NCI-H1105 treated with DMSO at 0.1 percent for 48 hours (cell line): ENCODE measurements at regions not wholly inside any gene's neighbourhood (a gene's known extent, or its start where the extent isn't known, plus 50 kb on each side); places are given as distances from the start of the nearest gene placed in this dataset.
"Not testable (repeated sequence)": the region's sequence is repeated elsewhere in the genome, so short reads cannot be mapped to it uniquely, and the experiment has no call there.

Source experiments
- DNase-seq: peaks from one replicate; lab custom pipeline; 2025; lab: John Stamatoyannopoulos, UW

- no peak for DNase-seq
Observed at GRCh38 chrX:85808217-85808616, 239.1 kb downstream of the CHM start.

GRCh38 chrX:85772391-85772790 is 275.0 kb downstream of the CHM start:
- not testable (repeated sequence) for DNase-seq

- no peak for DNase-seq
Observed at GRCh38 chrX:85765651-85766050, 281.7 kb downstream of the CHM start.

- DNase-seq: not testable (repeated sequence)
Observed at GRCh38 chrX:85723025-85723424, 324.3 kb downstream of the CHM start.

GRCh38 chrX:85703233-85703632 is 323.8 kb upstream of the POF1B start:
- not testable (repeated sequence) for DNase-seq

- DNase-seq: no peak
Observed at GRCh38 chrX:85698921-85699320, 319.5 kb upstream of the POF1B start.

- DNase-seq: no peak
Observed at GRCh38 chrX:85685843-85686242, 306.4 kb upstream of the POF1B start.

- no peak for DNase-seq
Observed at GRCh38 chrX:85666471-85666870, 287.0 kb upstream of the POF1B start.

- not testable (repeated sequence) for DNase-seq
Observed at GRCh38 chrX:85663970-85664369, 284.5 kb upstream of the POF1B start.

GRCh38 chrX:85630901-85631300 is 251.4 kb upstream of the POF1B start:
- DNase-seq: no peak

- DNase-seq: peak; percentile 0
Observed at GRCh38 chrX:85627363-85627762, 247.9 kb upstream of the POF1B start.

- DNase-seq: no peak
Observed at GRCh38 chrX:85622635-85623034, 243.2 kb upstream of the POF1B start.

- DNase-seq: peak; percentile 0
Observed at GRCh38 chrX:85620466-85620865, 241.0 kb upstream of the POF1B start.

GRCh38 chrX:85619962-85620361 is 240.5 kb upstream of the POF1B start:
- DNase-seq: no peak

- DNase-seq: peak; percentile 14
Observed at GRCh38 chrX:85611926-85612325, 232.5 kb upstream of the POF1B start.

- no peak for DNase-seq
Observed at GRCh38 chrX:85592980-85593379, 213.5 kb upstream of the POF1B start.

- no peak for DNase-seq
Observed at GRCh38 chrX:85591536-85591935, 212.1 kb upstream of the POF1B start.

GRCh38 chrX:85590638-85591037 is 211.2 kb upstream of the POF1B start:
- DNase-seq: no peak

- no peak for DNase-seq
Observed at GRCh38 chrX:85573801-85574200, 194.3 kb upstream of the POF1B start.

GRCh38 chrX:85570496-85570895 is 191.0 kb upstream of the POF1B start:
- no peak for DNase-seq

- peak; percentile 8 for DNase-seq
Observed at GRCh38 chrX:85569686-85570085, 190.2 kb upstream of the POF1B start.

- no peak for DNase-seq
Observed at GRCh38 chrX:85569096-85569495, 189.6 kb upstream of the POF1B start.

GRCh38 chrX:85561231-85561630 is 181.8 kb upstream of the POF1B start:
- no peak for DNase-seq

- no peak for DNase-seq
Observed at GRCh38 chrX:85544609-85545008, 165.1 kb upstream of the POF1B start.

- no peak for DNase-seq
Observed at GRCh38 chrX:85543866-85544265, 164.4 kb upstream of the POF1B start.
